ENCODE measurements at regions not wholly inside any gene's neighbourhood (a gene's known extent, or its start where the extent isn't known, plus 50 kb on each side); places are given as distances from the start of the nearest gene placed in this dataset.

DNA sequence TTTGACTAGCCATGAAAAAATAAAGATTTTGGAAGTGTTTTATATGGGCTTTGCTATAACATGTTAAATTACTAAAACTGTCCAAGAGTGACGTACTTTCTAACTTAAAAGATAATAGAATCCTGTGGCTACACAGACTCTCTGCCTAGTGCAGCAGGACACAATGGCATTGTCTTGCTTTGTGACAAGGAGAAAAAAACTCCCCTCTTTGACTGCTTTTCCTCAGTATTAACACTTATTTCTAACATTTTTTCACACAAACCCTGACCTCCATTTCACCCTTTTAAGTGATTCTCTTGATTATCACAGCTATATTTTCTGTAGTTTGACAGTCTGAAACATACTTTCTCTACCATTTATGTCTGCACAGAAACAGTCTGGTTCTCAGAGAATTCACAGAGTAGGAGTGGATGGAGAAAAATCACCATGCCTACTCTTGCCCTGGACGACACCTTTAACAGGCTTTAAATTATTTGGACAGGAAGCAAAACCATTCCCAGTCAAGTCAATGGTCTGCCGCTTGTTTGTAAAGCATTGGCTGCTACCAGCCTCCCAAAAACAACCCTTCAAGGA is 336.3 kb upstream of the SMIM30 start:
- peaks cover 26% of the 10 kb centered on the region for H3K9me3 Mint-ChIP-seq (ENCODE audit: low read depth)

DNA sequence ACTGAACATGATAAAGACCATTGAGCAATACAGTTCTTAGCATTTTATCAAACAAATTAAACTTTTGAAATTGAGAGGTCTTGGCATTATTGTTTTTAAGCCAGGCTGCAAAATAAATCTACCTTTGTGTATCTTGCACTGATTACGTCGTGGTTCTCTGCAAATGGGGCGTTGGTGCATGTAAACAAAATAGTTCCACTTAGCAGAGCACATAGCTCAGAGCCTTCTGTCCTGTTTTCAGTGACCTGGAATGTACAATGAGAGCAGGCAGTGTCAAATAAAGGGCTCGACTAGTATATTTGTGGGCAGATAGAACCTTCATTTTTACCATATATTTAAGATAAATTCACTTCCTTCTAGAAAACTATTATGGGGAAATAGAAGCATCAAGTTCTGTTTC is 333.9 kb upstream of the SMIM30 start:
- Mint-ChIP-seq H3K27me3 (no peaks in the 10 kb centered on the region), H3K36me3 (ENCODE audit: insufficient read depth) (peaks cover 1% of the 10 kb centered on the region), H3K27ac (no peak overlapping the region), H3K4me3 (ENCODE audit: low read depth) (no peak overlapping the region), H3K9me3 (ENCODE audit: low read depth) (peaks cover 21% of the 10 kb centered on the region), H3K4me1 (ENCODE audit: low read depth) (no peaks in the 10 kb centered on the region)
- TF ChIP-seq, protein P1, sequence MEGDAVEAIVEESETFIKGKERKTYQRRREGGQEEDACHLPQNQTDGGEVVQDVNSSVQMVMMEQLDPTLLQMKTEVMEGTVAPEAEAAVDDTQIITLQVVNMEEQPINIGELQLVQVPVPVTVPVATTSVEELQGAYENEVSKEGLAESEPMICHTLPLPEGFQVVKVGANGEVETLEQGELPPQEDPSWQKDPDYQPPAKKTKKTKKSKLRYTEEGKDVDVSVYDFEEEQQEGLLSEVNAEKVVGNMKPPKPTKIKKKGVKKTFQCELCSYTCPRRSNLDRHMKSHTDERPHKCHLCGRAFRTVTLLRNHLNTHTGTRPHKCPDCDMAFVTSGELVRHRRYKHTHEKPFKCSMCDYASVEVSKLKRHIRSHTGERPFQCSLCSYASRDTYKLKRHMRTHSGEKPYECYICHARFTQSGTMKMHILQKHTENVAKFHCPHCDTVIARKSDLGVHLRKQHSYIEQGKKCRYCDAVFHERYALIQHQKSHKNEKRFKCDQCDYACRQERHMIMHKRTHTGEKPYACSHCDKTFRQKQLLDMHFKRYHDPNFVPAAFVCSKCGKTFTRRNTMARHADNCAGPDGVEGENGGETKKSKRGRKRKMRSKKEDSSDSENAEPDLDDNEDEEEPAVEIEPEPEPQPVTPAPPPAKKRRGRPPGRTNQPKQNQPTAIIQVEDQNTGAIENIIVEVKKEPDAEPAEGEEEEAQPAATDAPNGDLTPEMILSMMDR (IDR thresholded peaks at IDR 0.05; ENCODE audit: unreplicated experiment): no peak
- DNase-seq (ENCODE audit: low spot score, unreplicated experiment): no peak

More for the DNA sequence above, 336.3 kb upstream of the SMIM30 start:
- no peak overlapping the region for H3K27ac Mint-ChIP-seq
- TF ChIP-seq, protein P1 (IDR thresholded peaks at IDR 0.05; ENCODE audit: unreplicated experiment): no peak
- no peaks in the 10 kb centered on the region for H3K27me3 Mint-ChIP-seq
- no peak overlapping the region for H3K4me3 Mint-ChIP-seq (ENCODE audit: low read depth)
- H3K4me1 Mint-ChIP-seq (ENCODE audit: low read depth): no peaks in the 10 kb centered on the region
- DNase-seq (ENCODE audit: low spot score, unreplicated experiment): no peak
- H3K36me3 Mint-ChIP-seq (ENCODE audit: insufficient read depth): peaks cover 1% of the 10 kb centered on the region

DNA sequence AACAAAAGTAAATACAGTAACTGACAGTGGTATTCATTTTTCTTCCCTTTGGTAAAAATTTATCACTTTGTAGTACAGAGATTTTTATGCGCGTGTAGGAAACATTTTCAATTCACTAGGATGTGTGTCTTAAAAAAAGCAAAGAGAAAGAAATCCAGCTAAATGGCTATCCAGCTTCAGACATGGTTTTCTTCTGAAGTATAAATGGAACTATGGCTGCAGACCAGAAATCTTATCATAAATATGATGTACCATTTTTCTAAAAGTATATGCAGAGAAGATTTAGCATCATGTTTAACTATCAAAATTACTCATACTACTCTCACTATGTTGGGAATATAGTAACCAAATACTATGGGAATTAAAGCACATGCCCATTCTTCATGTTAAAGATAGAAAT is 328.4 kb upstream of the SMIM30 start:
- TF ChIP-seq, protein P1 (IDR thresholded peaks at IDR 0.05; ENCODE audit: unreplicated experiment): no peak
- Mint-ChIP-seq H3K4me1 (ENCODE audit: low read depth) (no peaks in the 10 kb centered on the region), H3K36me3 (ENCODE audit: insufficient read depth) (no peaks in the 10 kb centered on the region), H3K4me3 (ENCODE audit: low read depth) (no peak overlapping the region), H3K27me3 (no peaks in the 10 kb centered on the region), H3K27ac (no peak overlapping the region), H3K9me3 (ENCODE audit: low read depth) (peaks cover 27% of the 10 kb centered on the region)
- DNase-seq (ENCODE audit: low spot score, unreplicated experiment): no peak

GRCh38 chr7:113446391-113446790 is 328.0 kb upstream of the SMIM30 start:
- Mint-ChIP-seq H3K36me3 (ENCODE audit: insufficient read depth) (no peaks in the 10 kb centered on the region), H3K27me3 (no peaks in the 10 kb centered on the region), H3K4me3 (ENCODE audit: low read depth) (no peak overlapping the region), H3K4me1 (ENCODE audit: low read depth) (no peaks in the 10 kb centered on the region), H3K27ac (no peak overlapping the region), H3K9me3 (ENCODE audit: low read depth) (peaks cover 27% of the 10 kb centered on the region)
- no peak for DNase-seq (ENCODE audit: low spot score, unreplicated experiment)
- TF ChIP-seq, protein P1 (IDR thresholded peaks at IDR 0.05; ENCODE audit: unreplicated experiment): no peak

GRCh38 chr7:113444261-113444660 is 325.9 kb upstream of the SMIM30 start:
- Mint-ChIP-seq H3K36me3 (ENCODE audit: insufficient read depth) (no peaks in the 10 kb centered on the region), H3K4me3 (ENCODE audit: low read depth) (no peak overlapping the region), H3K9me3 (ENCODE audit: low read depth) (peaks cover 32% of the 10 kb centered on the region), H3K4me1 (ENCODE audit: low read depth) (no peaks in the 10 kb centered on the region), H3K27me3 (no peaks in the 10 kb centered on the region), H3K27ac (no peak overlapping the region)
- TF ChIP-seq, protein P1 (IDR thresholded peaks at IDR 0.05; ENCODE audit: unreplicated experiment): no peak
- no peak for DNase-seq (ENCODE audit: low spot score, unreplicated experiment)
